Renal pelvis (tissue), 1 donor: ENCODE measurements at regions not wholly inside any gene's neighbourhood (a gene's known extent, or its start where the extent isn't known, plus 50 kb on each side); places are given as distances from the start of the nearest gene placed in this dataset.

Experiments
- DNase-seq: peaks from one replicate; pipeline ENCODE4 v3.0.0-alpha.2; 2013

- no peak for DNase-seq
Observed at GRCh38 chr10:78716043-78716660, 352.6 kb upstream of the ZMIZ1 start.

DNA sequence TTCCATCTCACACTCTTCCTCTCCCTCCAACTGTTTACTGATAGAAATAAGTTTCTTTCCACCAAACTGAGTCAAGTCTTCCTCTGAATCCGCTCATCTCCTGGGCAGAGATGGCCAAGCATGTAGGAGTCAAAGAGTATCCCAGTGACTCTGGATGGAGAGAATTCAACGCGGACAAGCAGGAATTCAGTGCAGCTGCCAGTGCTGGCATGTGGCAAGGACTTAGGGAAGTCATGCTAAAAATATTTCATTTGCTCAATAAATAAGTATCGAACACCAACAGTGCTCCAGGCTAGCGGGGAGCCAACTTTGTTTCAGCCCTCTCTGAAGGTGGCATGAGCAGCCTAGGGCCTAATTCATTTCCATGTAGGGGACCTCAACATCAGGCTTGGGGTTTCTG lies 351.6 kb upstream of the ZMIZ1 start:
- DNase-seq = no peak

DNA sequence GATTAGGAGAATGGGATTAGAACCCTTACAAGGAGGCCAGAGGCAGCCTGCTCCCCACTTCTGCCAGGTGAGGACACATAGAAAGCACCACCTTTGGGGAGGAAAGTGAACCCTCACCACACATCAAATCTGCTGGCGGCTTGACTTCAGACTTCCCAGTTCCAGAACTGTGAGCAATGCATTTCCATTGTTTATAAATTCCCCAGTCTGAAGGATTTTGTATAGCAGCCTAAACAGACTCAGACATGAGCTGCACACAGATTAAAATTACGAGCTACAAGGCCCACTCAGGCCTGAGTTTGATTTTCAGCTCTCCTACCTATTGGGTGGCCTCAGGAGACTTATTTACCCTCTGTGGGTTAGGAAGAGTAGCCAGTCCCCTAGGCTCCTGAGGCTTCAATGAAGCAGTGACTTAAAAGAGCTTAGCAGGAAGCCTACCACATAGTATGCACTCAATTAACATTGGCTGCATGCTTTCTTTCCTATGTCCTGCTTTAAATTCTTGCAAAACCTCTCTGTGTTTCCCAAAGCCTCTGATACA lies 350.7 kb upstream of the ZMIZ1 start:
- DNase-seq = no peak

- no peak for DNase-seq
Observed at GRCh38 chr10:78719276-78719675, 349.5 kb upstream of the ZMIZ1 start.

- DNase-seq = no peak
Observed at GRCh38 chr10:78720091-78720490, 348.7 kb upstream of the ZMIZ1 start.

- no peak for DNase-seq
Observed at GRCh38 chr10:78721231-78721630, 347.5 kb upstream of the ZMIZ1 start.

- no peak for DNase-seq
Observed at GRCh38 chr10:78724846-78725245, 343.9 kb upstream of the ZMIZ1 start.

- DNase-seq = no peak
Observed at GRCh38 chr10:78726171-78726570, 342.6 kb upstream of the ZMIZ1 start.

GRCh38 chr10:78727251-78727650 lies 341.5 kb upstream of the ZMIZ1 start:
- DNase-seq = no peak

GRCh38 chr10:78727728-78728127 lies 341.0 kb upstream of the ZMIZ1 start:
- DNase-seq = no peak

GRCh38 chr10:78728176-78728575 lies 340.6 kb upstream of the ZMIZ1 start:
- no peak for DNase-seq

DNA sequence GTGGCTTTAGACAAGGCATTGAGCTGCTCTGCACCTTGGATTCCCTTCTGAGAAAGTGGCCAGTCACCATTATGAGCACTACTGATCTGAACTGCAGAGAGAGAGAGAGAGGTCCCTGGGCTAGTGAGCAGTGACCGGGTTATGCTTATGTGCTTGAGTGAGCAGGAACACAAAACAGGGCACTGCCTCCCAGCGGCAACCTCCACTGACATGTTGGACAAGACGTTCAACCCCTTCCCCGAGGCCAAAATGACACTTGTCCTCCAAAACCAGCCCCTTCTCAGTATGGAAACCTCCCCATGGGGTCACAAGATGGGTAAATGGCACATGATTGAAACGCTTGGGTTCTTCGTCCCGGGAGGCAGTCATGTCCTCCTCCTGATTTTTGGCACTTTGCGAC lies 339.4 kb upstream of the ZMIZ1 start:
- no peak for DNase-seq

GRCh38 chr10:78729800-78730199 lies 339.0 kb upstream of the ZMIZ1 start:
- no peak for DNase-seq

DNA sequence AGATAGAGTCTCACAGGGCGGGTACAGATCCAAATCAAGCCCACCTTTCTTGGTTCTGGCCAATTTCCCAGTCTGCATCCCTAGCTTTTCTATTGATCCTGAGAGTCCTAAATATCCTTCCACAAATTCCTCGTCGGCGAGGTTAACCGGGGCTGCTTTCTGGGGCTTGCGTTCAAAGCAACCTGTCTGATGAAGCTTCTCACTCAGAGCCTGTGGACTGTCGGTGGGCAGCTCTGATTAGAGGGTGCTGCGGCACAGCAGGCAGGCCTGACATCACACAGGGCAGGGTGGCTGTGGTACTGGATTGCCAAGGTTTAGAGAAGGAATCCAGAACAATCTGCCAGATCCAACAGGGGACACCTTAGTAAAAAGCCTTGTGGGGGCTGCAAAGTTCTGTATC lies 338.0 kb upstream of the ZMIZ1 start:
- no peak for DNase-seq

DNA sequence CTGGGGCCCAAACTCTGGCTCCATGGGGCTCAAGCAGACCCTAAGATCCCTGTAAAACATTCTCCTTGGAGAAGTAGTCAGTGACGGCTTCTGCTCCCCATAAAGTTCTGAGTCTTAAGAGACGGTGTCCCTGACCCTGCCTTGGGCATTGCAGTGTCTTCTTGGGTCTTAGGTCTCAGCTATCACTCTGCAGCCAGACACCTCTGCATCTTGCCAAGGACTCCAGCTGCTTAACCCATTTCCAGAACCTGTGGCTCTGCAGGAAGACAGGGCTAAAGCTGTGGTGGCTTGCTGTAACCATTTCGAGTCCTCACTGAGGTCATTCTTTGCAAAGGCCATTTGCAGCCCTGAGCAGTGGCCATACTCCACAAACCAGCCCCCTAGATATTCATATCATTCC lies 337.1 kb upstream of the ZMIZ1 start:
- no peak for DNase-seq

DNA sequence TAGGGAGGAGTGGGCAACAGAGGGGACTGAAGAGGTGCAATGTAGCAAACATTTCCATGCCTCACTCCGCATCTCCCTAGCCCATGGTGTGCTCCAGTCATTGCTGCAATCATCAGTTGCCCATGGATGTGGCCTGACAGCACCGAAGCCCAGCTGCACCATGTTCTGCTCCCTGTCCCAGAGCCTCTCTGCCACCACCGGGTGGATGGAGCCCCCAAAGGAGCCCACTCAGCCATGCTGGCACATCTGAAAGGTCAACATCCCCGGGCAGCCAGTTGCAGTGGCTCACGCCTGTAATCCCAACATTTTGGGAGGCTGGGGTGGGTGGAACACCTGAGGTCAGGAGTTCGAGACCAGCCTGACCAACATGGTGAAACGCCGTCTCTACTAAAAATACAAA lies 336.4 kb upstream of the ZMIZ1 start:
- DNase-seq = no peak

- DNase-seq = no peak
Observed at GRCh38 chr10:78736926-78737630, 331.7 kb upstream of the ZMIZ1 start.

DNA sequence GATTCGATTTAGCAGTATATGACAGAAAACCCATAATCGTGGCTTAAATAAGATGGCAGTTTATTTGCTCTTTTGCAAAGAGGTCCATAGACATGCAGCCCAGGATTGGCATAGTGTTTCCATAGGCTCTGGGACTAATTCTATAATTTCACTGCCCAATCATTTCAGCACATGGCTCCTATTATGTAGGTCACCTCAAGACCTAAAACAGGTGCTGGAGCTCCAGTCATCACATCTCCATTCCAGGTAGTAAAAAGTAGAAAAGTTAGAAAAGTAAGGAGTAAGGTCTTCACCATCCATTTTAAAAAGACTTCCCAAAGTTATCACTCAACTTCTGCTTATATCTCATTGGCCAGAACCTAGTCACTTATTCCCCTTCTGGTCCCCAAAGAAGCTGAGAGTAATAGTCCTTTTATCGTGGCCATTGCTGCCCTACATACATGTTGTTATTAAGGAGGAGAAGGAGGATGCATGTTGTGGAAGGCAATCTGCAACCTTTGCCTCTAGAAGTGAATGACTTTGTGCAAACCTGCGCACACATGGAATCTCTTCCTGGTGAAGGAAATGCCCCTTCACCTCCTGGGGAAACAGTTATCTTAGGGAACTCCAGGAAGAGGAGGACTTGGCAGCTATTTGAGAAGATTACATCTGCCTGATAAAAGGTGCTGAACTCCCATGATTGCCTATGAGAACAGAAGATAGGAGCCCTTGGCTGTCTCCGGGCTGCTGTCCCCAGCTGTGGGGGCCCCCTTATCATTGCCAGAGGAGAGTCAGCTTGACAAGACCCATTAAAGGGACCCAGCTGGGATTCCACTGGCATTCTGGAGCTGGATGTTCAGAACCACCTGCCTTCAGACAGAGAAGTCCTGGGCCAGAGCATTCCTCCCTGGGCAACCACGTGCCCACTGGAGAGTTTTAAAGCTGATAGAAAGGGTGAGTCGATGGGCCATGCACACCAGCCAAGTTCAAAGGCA lies 330.6 kb upstream of the ZMIZ1 start:
- no peak for DNase-seq

DNA sequence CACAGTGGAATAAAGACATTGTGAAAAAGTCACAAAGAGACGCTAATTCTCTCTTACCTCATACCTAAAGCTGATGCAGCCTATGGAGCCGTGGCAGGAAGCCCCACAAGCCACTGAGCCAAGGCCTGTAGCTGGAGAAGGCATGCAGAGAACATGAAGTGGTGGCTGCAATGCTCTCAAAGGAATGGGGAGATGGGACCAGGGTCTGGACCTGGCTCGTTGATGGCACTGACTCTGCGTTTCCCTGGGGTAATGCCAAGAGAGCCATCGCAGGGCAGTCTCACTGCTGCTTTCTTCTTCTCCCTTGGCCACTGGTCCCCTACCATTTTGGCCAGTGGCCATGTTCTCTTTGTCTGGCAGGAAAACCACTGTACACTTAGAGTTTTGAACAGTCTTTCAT lies 329.9 kb upstream of the ZMIZ1 start:
- no peak for DNase-seq

- DNase-seq = no peak
Observed at GRCh38 chr10:78739444-78740053, 329.2 kb upstream of the ZMIZ1 start.

- DNase-seq = no peak
Observed at GRCh38 chr10:78740976-78741915, 327.5 kb upstream of the ZMIZ1 start.
